Liver (tissue), 2 donors: ENCODE measurements at regions not wholly inside any gene's neighbourhood (a gene's known extent, or its start where the extent isn't known, plus 50 kb on each side); places are given as distances from the start of the nearest gene placed in this dataset.

ENCODE experiments used
- CTCF ChIP-seq: fragments of 150-350 bp; IDR thresholded peaks from 2 replicates; pipeline ENCODE4 v1.5.1; 2017; ENCODE audit warnings: improper control_type of control experiment, low read depth, low read length; ENCODE audit not compliant: missing input control
- YY1 ChIP-seq: IDR thresholded peaks from 2 replicates; pipeline ENCODE4 v1.6.1; 2016; ENCODE audit warnings: antibody characterized with exemption, mild to moderate bottlenecking
- donor health status: healthy.

- no peak for TF ChIP-seq CTCF
- TF ChIP-seq YY1 = no peak
These were observed 51.7 kb upstream of the FAM240B start for GRCh38 chr9:38771593-38771992.
